ENCODE measurements at regions not wholly inside any gene's neighbourhood (a gene's known extent, or its start where the extent isn't known, plus 50 kb on each side); places are given as distances from the start of the nearest gene placed in this dataset.

- no peak for TF ChIP-seq EZH2 (IDR thresholded peaks at IDR 0.05; ENCODE audit: borderline replicate concordance, low read length)
- TF ChIP-seq CTCF (conservative IDR thresholded peaks at IDR 0.05 in 1 of 2, IDR thresholded peaks at IDR 0.05 in 1 of 2; ENCODE audit: extremely low read depth in 1 of 2, insufficient read depth in 1 of 2, low read depth in 1 of 2, low read length in 2 of 2): no peak
Observed at GRCh38 chr11:86180423-86180822, 64.1 kb upstream of the EED start.

Measured in mammary epithelial cell (primary cell).